Loucy (cell line): ENCODE measurements at regions not wholly inside any gene's neighbourhood (a gene's known extent, or its start where the extent isn't known, plus 50 kb on each side); places are given as distances from the start of the nearest gene placed in this dataset.

Source experiments
- CTCF ChIP-seq: fragments of 200-600 bp; sonication (generic); conservative IDR thresholded peaks from 2 replicates; pipeline ENCODE4 v1.5.1; 2014; ENCODE audit warnings: mild to moderate bottlenecking, antibody characterized with exemption, low read length
- EZH2phosphoT487 ChIP-seq: fragments of 200-600 bp; IDR thresholded peaks from 2 replicates; pipeline ENCODE4 v1.6.1; 2018; ENCODE audit warnings: antibody characterized with exemption, mild to moderate bottlenecking, moderate library complexity, borderline replicate concordance

DNA sequence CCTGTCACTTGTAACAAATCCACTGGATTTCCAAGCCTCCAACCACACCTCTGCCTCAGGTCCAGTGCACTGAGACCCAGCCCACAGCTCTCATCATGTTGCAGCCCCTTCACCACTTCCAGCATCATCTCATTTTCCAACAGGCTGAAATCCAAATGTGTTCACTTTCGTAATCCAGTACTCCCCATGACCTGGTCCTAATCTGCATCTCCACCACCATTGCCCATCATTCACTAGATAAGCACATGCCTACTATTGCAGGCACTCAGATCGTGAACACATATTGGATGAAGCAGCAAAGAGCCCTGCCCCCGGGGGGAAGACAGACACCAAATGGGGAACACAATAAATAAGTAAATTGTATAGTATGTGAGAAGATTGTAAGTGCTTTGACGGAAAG is 76.1 kb upstream of the INSIG1 start:
- TF ChIP-seq CTCF = no peak
- no peak for TF ChIP-seq EZH2phosphoT487
